HK-2 (cell line): ENCODE measurements at regions not wholly inside any gene's neighbourhood (a gene's known extent, or its start where the extent isn't known, plus 50 kb on each side); places are given as distances from the start of the nearest gene placed in this dataset.
"Not testable (repeated sequence)": the region's sequence is repeated elsewhere in the genome, so short reads cannot be mapped to it uniquely, and the experiment has no call there.

ENCODE experiments used
- DNase-seq: peaks from one replicate; pipeline ENCODE4 v3.0.0-alpha.2; 2018; ENCODE audit not compliant: unreplicated experiment

DNA sequence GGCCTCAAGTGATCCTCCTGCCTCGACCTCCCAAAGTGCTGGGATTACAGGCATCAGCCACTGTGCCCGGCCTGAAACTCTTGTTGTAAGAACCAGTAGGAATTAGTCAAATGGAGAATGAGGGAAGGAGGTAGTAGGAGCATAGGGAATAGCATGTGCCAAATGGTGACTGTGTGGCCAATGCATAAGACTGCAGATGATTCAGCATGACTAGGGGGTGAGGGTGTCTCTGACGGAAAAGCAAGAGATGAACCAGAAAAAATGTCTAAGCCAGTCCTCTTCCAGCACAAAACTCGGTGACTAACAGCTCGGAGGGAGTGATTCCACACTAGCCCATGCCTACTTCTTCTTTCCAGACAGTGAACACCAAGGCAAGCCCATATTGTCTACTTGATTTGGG, 58.2 kb upstream of the DUSP21 start:
- DNase-seq: peak; percentile 14

DNA sequence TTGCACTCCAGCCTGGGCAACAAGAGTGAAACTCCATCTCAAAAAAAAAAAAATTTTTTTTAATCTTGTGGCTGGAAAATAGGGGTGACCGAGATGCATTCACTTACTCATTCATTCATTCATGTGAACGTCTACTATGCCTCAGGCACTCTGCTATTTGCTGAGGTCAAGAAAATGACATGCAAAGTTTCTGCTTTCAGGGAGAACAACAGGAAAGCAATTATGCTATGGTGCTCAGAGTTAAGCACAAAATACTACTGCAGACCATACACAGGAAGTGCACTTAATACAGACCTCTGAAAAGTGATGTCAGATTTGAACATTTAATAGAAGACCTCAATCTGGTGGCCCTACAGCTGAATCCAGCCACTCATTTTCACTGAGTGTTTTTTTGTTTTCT, 59.6 kb upstream of the DUSP21 start:
- DNase-seq: no peak

DNA sequence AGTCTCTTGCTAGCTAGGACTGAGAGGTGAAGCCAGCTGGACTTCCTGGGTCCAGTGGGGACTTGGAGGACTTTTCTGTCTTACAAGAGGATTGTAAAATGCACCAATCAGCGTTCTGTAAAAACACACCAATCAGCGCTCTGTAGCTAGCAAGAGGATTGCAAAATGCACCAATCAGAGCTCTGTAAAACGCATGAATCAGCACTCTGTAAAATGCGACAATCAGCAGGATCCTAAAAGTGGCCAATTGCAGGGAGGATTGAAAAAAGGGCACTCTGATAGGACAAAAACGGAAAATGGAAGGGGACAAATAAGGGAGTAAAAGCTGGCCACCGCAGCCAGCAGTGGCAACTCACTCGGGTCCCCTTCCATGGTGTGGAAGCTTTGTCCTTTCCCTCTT, 65.6 kb upstream of the DUSP21 start:
- DNase-seq: no peak

DNA sequence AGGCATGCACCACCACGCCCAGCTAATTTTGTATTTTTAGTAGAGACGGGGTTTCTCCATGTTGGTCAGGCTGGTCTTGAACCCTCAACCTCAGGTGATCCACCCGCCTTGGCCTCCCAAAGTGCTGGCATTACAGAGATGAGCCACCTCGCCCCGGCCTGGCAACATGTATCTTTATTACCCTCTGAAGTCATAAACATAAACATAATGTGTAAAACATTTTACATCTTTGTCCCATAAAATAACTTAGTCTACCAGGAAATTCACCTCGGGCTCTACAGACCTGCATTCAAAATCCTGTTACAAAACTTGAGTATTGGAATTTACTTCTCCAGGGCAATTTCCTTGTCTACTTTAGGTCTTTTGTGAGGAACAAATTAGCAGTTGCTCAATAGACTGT, 68.1 kb upstream of the DUSP21 start:
- DNase-seq: no peak

DNA sequence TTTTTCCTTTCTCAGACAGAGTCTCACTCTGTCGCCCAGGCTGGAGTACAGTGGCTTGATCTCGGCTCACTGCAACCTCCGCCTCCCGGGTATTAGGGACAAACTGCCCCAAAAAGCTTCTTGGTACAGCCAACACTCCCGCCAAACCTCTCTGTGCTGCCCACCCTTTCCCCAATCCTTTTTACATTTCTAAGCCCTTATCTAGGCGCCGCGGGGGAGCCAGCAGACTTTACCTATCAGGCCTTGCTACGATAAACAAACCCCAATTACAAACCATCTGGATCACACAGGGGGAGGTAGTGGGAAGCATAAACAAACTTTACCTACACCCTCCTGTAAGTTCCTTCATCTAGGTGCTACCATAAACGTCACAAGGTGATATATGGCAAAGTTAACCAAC, 69.8 kb upstream of the DUSP21 start:
- not testable (repeated sequence) for DNase-seq

DNA sequence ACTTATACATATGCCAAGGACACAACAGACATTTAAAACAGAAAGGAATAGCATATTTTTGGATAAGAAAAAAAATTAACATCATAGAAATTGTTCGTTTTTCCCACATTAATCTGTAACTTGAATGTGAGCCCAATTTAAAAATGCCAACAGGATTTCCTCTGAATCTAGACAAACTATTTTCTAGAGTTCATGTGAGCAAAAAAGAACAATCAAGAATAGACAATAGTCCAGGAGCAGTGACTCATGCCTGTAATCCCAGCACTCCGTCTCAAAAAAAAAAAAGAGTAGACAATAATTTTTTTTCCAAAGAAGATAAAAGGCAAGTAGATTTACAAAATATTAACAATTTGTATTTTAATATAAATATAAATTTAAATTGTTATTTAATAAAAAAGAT, 73.7 kb upstream of the DUSP21 start:
- DNase-seq: no peak

DNA sequence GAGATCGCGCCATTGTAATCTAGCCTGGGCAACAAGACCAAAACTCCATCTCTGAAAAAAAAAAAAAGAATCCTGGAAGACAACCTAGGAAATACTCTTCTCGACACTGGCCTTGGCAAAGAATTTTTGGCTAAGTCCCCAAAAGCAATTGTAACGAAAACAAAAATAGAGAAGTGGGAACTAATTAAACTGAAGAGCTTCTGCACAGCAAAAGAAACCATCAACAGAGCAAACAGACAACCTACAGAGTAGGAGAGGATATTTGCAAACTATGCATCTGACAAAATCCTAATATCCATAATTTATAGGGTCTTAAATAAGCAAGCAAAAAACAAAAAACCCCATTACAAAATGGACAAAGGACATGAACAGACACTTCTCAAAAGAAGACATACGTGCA, 76.5 kb upstream of the DUSP21 start:
- no peak for DNase-seq

DNA sequence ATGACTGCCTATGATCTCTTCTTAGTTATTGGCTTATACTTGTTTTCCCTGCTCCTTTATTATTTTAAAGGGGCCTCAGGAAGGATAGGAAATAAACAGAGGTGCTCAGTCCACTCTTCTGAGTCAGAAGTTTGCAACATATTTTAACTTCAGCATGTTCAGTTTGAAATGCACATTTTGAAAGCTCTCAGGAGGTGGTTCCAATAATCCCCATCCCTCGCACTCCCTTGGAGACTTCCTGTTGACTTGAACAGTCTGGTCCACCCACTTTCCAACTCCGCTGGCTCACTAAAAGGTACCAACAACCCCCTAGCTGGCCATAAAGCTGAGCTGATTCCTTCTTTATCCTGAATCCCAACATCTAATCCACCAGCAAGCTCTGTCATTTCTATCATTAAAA, 78.3 kb upstream of the DUSP21 start:
- DNase-seq: no peak

DNA sequence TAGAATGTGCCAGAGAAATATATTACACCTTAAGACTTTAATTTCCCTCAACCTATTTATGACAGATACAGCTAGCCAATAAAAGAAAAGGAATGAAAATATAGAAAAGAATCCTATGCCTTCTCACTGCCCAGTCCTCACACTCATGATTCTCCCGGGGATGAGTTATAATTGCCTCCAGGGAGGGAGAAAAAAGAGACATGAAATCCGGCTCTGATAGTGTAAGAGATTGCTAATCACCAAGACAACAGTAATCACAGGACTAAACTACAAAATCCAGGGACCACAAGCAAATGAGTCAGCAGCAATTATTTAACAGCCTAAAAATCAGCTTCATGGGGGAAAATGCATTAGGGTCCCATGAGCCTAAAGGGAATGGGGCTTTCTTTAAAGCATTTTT, 95.9 kb upstream of the DUSP21 start:
- no peak for DNase-seq

DNA sequence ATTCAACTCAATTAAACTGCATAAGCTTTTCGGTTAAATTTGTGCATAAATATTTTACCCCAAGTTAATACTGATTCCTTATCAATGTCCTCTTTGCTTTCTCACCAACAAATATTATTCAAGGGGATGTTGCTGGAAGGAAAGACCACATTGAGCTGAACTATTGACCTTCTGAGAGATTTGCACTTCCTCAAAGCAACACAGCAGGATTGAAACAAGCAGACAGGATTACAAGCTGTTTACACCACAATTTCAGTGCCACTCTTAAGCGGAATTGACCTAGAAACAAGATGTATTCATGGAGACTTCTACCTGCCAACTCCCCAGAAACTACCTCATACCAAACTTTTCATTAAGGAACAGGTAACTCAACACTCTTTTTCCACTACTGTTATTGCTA, 96.5 kb upstream of the DUSP21 start:
- DNase-seq: no peak

DNA sequence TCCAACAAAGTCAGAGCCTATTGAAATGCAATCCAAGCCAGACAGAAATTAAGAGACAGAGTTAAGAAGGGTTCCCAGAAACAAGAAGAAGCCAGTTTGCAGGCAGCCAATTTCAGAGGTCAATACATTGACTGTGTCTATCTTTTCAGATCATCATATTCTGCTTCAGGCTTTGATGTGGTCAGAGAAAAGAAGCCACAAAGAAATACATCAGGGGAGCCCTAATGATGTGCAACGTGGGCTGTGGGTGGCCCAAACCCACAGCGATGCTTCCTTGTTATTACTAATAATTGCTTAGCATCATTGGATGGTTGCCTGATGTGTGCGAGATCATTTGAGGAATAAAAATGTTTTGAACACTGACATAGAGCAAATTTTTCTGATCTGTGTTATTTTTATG, 99.0 kb upstream of the DUSP21 start:
- no peak for DNase-seq

DNA sequence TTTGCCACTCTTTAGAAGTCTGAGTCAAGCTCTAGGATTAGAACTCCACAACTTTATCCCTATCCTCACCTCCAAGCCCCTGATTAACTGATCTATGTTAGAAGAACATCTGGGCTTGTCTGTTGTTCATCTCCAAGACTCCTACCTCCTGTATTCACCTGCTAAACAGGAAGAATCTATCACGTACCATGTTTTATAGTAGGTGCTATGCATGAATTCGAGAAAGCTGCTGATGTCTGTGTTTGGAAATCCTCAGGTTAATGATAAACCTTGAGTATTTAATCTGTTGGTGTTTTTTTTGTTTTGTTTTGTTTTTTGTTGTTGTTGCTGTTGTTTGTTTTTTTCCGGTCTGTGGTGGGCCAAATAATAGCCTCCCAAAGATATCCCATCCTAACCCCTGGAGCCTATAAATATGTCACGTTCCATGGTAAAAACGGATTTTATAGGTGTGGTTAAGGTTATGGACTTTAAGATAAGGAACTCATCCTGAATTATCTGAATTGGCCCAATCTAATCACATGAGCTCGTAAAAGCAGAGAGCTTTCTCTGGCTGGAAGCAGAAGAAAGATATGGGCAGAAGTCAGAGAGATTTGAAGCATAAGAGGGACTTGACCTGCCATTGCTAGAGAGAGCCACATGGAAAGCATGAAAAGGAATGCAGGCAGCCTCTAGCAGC, 101.2 kb upstream of the DUSP21 start:
- no peak for DNase-seq

DNA sequence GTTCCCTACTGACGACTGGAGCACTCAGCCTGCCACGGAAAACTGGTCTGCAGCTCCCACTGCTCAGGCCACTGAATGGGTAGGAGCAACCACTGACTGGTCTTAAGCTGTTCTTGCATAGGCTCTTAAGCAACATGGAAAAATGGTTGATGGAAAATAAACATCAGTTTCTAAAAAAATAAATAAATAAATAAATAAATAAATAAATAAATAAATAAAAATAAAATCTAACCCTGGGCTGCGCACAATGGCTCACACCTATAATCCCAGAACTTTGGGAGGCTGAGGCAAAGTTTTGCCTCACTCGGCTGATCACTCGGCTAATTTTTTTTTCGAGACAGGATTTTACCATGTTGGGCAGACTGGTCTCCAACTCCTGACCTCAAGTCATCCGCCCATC, 102.0 kb upstream of the DUSP21 start:
- not testable (repeated sequence) for DNase-seq

DNA sequence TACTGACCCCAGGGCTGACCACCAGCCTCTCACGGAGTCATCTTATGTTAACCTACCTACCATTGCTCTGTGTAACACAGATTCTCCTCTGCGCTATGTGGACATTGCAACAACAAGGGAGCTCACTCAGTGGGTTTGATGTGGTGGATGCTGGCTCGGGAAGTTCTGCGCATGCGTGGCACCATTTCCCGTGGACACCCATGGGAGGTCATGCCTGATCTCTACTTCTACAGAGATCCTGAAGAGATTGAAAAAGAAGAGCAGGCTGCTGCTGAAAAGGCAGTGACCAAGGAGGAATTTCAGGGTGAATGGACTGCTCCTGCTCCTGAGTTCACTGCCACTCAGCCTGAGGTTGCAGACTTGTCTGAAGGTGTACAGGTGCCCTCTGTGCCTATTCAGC, 102.4 kb upstream of the DUSP21 start:
- DNase-seq: not testable (repeated sequence)

DNA sequence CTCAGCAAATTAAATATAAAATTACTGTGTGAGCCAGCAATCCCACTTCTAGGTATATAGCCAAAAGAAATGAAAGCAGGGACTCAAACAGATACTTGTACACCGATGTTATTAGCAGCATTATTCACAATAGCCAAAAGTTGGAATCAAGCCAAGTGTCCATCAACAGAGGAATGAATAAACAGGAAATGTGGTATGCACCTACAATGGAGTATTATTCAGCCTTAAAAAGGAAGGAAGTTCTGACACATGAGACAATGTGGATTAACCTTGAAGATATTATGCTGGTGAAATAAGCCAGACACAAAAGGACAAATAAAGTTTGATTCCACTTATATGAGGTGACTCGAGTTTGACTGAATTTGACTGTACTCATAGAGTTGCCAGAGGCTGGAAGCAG, 108.3 kb upstream of the DUSP21 start:
- DNase-seq: no peak

DNA sequence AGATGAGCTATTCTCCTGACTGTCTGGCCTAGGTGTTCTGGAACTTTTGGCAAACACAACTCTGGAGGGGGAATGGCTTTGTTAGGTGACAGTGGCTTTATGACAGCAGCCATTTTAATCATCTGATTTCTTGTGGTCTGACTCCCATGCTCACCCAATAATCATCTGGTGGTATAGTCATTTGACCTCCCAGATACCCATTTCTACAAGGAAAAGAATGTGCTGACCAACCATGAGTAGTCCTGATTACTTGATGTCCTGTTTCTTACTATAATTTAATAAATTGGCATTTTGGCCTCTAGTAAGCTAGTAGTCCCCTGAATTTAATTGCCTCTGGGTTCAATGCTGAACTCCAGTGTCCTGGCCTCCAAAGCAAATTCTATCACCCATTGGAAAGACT, 109.9 kb upstream of the DUSP21 start:
- no peak for DNase-seq

DNA sequence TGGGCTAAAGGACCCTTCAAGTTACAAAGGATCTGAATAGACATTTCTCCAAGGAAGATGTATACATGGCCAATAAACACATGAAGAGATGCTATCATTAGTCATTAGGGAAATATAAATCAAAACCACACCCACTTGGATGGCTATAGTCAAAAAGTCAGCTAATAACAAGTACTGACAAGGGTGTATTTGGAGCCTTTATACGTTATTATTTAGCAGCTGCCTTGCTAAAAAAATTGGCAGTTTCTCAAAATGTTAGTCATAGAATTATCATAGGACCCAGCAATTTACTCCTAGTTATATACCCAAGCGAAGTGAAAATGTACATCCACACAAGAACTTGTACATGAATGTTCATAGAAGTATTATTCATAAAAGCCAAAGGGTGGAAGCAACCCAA, 112.7 kb upstream of the DUSP21 start:
- DNase-seq: no peak

DNA sequence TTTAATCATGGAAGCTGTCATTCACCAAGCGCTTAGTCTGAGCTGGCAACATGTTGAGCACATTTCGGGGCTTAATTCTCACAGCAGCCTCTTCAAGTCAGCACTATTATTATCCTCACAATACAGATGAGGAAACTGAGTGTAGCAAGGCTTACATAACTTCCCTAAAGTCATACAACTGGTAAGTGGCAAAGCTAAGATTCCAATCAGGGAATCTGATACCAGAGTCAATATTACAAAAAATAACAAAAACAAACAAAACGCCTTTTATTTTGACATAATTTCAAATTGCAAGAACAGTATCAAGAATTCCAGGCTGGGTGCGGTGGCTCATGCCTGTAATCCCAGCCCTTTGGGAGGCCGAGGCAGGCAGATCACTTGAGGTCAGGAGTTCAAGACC, 120.4 kb upstream of the DUSP21 start:
- DNase-seq: no peak

DNA sequence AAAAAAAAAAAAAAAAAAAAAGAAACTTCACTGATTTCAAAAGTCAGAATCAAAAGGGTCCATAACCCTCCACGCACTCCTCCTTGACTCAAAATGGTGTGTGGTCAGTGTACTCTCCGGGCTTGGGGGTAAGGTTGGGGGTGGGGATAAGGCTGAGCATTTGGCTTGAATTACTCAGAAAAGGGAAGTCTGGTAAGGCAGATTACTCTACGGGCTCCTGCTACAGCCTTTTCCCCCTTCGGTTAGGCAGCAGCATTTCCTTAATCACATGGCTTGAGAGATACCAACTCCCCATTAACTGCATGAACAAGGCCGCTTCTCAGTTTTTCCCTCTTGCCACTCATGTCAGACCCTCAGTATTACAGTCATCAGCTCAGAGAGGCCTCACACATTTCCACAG, 135.4 kb upstream of the DUSP21 start:
- no peak for DNase-seq

DNA sequence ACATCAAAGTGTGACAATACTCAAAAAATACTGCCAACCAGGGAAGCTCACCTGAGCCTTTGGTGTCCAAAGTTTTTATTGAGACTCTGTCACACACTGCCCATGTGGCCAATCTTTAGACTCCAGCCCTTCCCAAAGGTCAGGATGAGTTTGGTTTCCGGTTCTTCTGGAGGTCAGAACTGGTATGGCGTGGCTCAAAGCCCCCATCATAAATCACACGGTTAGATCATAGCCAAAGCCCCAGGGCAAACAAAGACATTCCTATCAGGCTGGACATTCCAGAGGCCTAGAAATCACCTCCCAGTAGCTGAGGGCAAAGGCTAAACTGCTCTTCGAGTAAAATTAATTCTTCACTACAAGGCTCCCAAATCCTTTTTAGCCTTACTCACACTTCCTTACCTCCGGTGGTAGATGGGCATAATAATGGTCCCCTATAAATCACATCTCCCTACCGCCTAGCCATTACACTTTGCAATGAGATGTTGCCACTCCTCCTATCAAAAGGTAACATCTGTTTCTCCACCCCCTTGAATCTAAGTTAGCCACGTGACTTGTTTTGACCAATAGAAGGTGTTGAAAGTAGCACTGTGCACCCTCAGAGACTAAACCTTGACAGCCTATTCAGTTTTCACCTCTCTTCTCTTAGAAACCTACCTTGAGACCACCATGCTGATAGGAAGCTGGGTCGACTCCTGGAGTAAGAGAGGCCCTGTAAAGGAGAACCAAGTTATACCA, 137.8 kb upstream of the DUSP21 start:
- no peak for DNase-seq

DNA sequence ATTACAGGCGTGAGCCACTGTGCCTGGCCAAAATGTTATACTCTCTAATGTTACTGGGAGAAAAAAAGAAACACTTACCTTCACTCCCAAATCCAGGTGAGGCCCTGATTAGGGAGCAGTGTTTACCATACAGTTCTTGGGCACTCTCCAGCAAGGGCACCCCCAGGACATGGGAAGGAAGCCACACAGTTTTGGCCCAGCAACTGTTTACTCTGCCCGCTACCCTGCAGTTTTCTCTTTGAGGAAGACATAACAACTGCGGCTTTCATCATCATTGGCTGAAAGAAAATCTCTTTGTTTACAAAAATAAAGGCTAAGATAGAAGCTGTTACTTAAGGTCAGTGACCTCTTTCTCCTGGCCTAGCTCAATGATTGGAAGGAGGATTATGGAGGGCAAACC, 145.5 kb upstream of the DUSP21 start:
- DNase-seq: no peak

DNA sequence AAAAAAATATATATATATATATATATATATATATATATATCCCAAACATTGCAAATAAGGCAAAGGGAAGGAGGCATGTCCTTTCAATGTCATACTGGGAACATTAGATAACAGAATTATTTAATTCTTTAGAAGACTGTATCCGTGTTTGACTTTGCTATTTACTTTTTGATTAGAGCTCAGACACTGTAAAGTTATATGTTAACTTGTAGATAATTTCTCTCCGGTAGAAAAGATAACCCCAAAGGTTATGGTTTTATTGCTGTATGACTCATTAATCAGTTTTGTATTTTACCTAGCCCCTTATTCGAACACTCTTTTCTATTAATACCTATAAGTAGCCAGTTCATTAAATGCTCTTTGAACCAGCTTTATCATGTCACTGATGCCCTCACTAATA, 150.6 kb upstream of the DUSP21 start:
- DNase-seq: no peak

DNA sequence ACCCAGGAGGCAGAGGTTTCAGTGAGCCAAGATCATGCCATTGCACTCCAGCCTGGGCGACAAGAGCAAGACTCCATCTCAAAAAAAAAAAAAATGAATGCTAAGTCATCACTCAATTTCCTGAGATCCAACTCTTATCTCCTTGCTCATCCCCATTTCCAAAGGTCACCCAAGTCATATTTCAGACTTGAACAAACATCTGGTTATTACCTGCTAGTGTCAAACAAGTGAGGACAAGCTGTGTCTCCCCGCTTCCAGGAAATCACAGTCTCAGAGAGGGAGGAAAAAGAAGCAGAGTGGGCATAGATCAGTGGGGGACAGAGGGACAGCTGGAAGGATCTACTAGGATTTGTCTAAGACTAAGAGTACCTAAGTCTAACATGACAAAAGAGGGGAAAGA, 147.5 kb upstream of the FUNDC1 start:
- no peak for DNase-seq
